HepG2 (cell line): ENCODE measurements at regions not wholly inside any gene's neighbourhood (a gene's known extent, or its start where the extent isn't known, plus 50 kb on each side); places are given as distances from the start of the nearest gene placed in this dataset.
A peak's percentile ranks its signal among the peaks of the same experiment; 100 is the strongest.

Experiments
- ATAC-seq: fragments of 200-7000 bp; cut with Tn5 transposase; 3 replicates; pipeline ENCODE4 v1.9.1; 2020; ENCODE audit warnings: mild to moderate bottlenecking, moderate library complexity
- BruUV-seq: library from RNA; stranded (reverse); fragments of 400-500 nt; replicated peaks from 2 replicates; lab custom pipeline; 2021; lab: Mats Ljungman, UMichigan
- CTCF ChIA-PET: fragments of 300-600 bp; formaldehyde crosslinking; extraction: SDS; loops from one replicate; lab custom pipeline; 2021; ENCODE audit warnings: low total read pairs, inconsistent platforms, low intra/inter-chr PET ratio; lab: Yijun Ruan, JAX
- POLR2A ChIA-PET: fragments of 350-600 bp; sonication (Branson Sonifier 250); formaldehyde crosslinking; loops from one replicate; lab custom pipeline; 2020; ENCODE audit warnings: antibody characterized with exemption, inconsistent platforms; lab: Yijun Ruan, JAX
- DNase-seq: peaks from one replicate; pipeline ENCODE4 v3.0.0-alpha.2; 2015; ENCODE audit warnings: low spot score
- FAIRE-seq: peaks from 3 replicates; lab custom pipeline; 2011; peaks lifted over from hg19 to GRCh38; lab: Jason Lieb, UNC
- H2AFZ ChIP-seq: one replicate; pipeline ENCODE4 v1.6.1; 2011; ENCODE audit warnings: low read length, inconsistent platforms
- H3K27ac ChIP-seq: fragments of 300-600 bp; 3 replicates; pipeline ENCODE4 v1.8.0; 2011; ENCODE audit warnings: mixed run types, mild to moderate bottlenecking, mixed read lengths, low read length, inconsistent platforms; ENCODE audit not compliant: insufficient read depth; ENCODE audit errors: extremely low read length
- H3K27me3 ChIP-seq, 2 experiments: fragments of 200-600 bp in 1 of 2; 2 replicates in 1 of 2; 3 replicates in 1 of 2; pipeline versions ENCODE4 v1.6.0 to v1.8.0; 2011; ENCODE audit warnings: low read length in 2 of 2, mild to moderate bottlenecking in 2 of 2, moderate library complexity in 2 of 2, inconsistent platforms in 1 of 2; ENCODE audit not compliant: insufficient read depth in 2 of 2, control insufficient read depth in 1 of 2
- H3K36me3 ChIP-seq, 2 experiments: fragments of 200-600 bp in 1 of 2; replicated peaks in 1 of 2; 2 replicates in 1 of 2; 3 replicates in 1 of 2; pipeline versions ENCODE4 v1.5.1 to v1.8.0; 2011; ENCODE audit warnings: low read length in 2 of 2, inconsistent platforms in 1 of 2; ENCODE audit not compliant: insufficient read depth in 2 of 2, control insufficient read depth in 1 of 2
- H3K4me1 ChIP-seq: 2 replicates; pipeline ENCODE4 v1.5.1; 2012; ENCODE audit warnings: low read length, inconsistent platforms; ENCODE audit not compliant: insufficient read depth
- H3K4me2 ChIP-seq: 2 replicates; pipeline ENCODE4 v1.6.0; 2011; ENCODE audit warnings: low read depth, low read length, inconsistent platforms
- H3K4me3 ChIP-seq, 3 experiments: fragments of 200-600 bp in 1 of 3; sonication (generic), shearing (Covaris generic) in 1 of 3; replicated peaks in 1 of 3; 2 replicates each; pipeline ENCODE4 v1.5.1; 2011 to 2016; ENCODE audit warnings: low read length in 3 of 3, inconsistent platforms in 2 of 3, low read depth in 2 of 3, mild to moderate bottlenecking in 2 of 3, control low read depth in 1 of 3, mixed read lengths in 1 of 3; ENCODE audit not compliant: insufficient read depth in 1 of 3
- H3K79me2 ChIP-seq: one replicate; pipeline ENCODE4 v1.6.1; 2011; ENCODE audit warnings: low read length, inconsistent platforms; ENCODE audit not compliant: insufficient read depth
- H3K9ac ChIP-seq: 2 replicates; pipeline ENCODE4 v1.6.0; 2011; ENCODE audit warnings: mild to moderate bottlenecking, low read depth, low read length, inconsistent platforms; ENCODE audit not compliant: insufficient read depth
- H3K9me3 ChIP-seq: 2 replicates; pipeline ENCODE4 v1.5.1; 2012; ENCODE audit warnings: mild to moderate bottlenecking, low read length
- H4K20me1 ChIP-seq: 2 replicates; pipeline ENCODE4 v1.6.0; 2011; ENCODE audit warnings: inconsistent platforms, mild to moderate bottlenecking, low read length, moderate library complexity; ENCODE audit not compliant: insufficient read depth
- AKAP8 ChIP-seq: sonication (generic); formaldehyde crosslinking; IDR thresholded peaks from 2 replicates; pipeline ENCODE4 v1.5.1; 2020; ENCODE audit warnings: mild to moderate bottlenecking, missing genetic modification reagents
- CEBPG ChIP-seq: IDR thresholded peaks from 2 replicates; pipeline ENCODE4 v1.6.1; 2016
- CREB1 ChIP-seq, 2 experiments: fragments of 450-650 bp in 1 of 2; IDR thresholded peaks; 2 replicates each; pipeline ENCODE4 v1.6.1; 2016 to 2017; ENCODE audit warnings: control low read depth in 1 of 2, mild to moderate bottlenecking in 1 of 2, missing compliant biosample characterization in 1 of 2, missing genetic modification characterization in 1 of 2
- EP300 ChIP-seq, 3 experiments: sonication (generic) in 1 of 3; formaldehyde crosslinking in 1 of 3; IDR thresholded peaks; 2 replicates each; pipeline versions ENCODE4 v1.5.1 to v1.6.1; 2011 to 2020; ENCODE audit warnings: low read depth in 2 of 3, low read length in 2 of 3, borderline replicate concordance in 1 of 3, improper control_type of control experiment in 1 of 3, mild to moderate bottlenecking in 1 of 3, missing genetic modification reagents in 1 of 3, moderate library complexity in 1 of 3
- FIP1L1 ChIP-seq: fragments of 200-400 bp; formaldehyde crosslinking; IDR thresholded peaks from 2 replicates; pipeline ENCODE4 v1.6.1; 2018; ENCODE audit warnings: low read depth, mild to moderate bottlenecking, low read length, moderate library complexity, borderline replicate concordance; ENCODE audit not compliant: insufficient read depth
- HOMEZ ChIP-seq: IDR thresholded peaks from 2 replicates; pipeline ENCODE4 v1.6.1; 2016; ENCODE audit warnings: low read depth
- JUN ChIP-seq: sonication (generic); formaldehyde crosslinking; IDR thresholded peaks from 2 replicates; pipeline ENCODE4 v1.4.0; 2020; ENCODE audit warnings: mild to moderate bottlenecking, missing genetic modification reagents
- MLLT10 ChIP-seq: sonication (generic); formaldehyde crosslinking; IDR thresholded peaks from 2 replicates; pipeline ENCODE4 v1.4.0; 2020; ENCODE audit warnings: missing genetic modification reagents
- NR3C1 ChIP-seq: sonication (generic); formaldehyde crosslinking; IDR thresholded peaks from 2 replicates; pipeline ENCODE4 v1.4.0; 2020; ENCODE audit warnings: missing genetic modification reagents
- TCF7 ChIP-seq: sonication (generic); IDR thresholded peaks from 2 replicates; pipeline ENCODE4 v1.6.1; 2016; ENCODE audit warnings: antibody characterized with exemption, low read depth
- ZFP1 ChIP-seq: IDR thresholded peaks from 2 replicates; pipeline ENCODE4 v1.6.1; 2016
- ZNF143 ChIP-seq: sonication (generic); formaldehyde crosslinking; IDR thresholded peaks from 2 replicates; pipeline ENCODE4 v1.4.0; 2020; ENCODE audit warnings: missing genetic modification reagents
- ZNF441 ChIP-seq: sonication (generic); formaldehyde crosslinking; IDR thresholded peaks from 2 replicates; pipeline ENCODE4 v1.7.0; 2021; ENCODE audit warnings: missing genetic modification reagents, borderline replicate concordance
- ZNF468 ChIP-seq: sonication (generic); formaldehyde crosslinking; IDR thresholded peaks from 2 replicates; pipeline ENCODE4 v1.8.0; 2022; ENCODE audit warnings: mild to moderate bottlenecking, moderate library complexity, missing genetic modification reagents
- ZNF567 ChIP-seq: sonication (generic); formaldehyde crosslinking; IDR thresholded peaks from 2 replicates; pipeline ENCODE4 v1.8.1; 2023; ENCODE audit warnings: mild to moderate bottlenecking, missing genetic modification reagents, borderline replicate concordance
- ZNF589 ChIP-seq: sonication (generic); formaldehyde crosslinking; conservative IDR thresholded peaks from 2 replicates; pipeline ENCODE4 v1.8.0; 2022; ENCODE audit warnings: mild to moderate bottlenecking, moderate library complexity, missing genetic modification reagents
- ZNF609 ChIP-seq: sonication (generic); formaldehyde crosslinking; IDR thresholded peaks from 2 replicates; pipeline ENCODE4 v1.4.0; 2020; ENCODE audit warnings: mild to moderate bottlenecking, missing genetic modification reagents, borderline replicate concordance
- WGBS: methylation state at CpG from one replicate; pipeline ENCODE4 v1.1.6; 2017; ENCODE audit warnings: low lambda C conversion rate; 5-methylcytosine and 5-hydroxymethylcytosine counted together
- in situ Hi-C: cut with HindIII; loops from 2 replicates; pipeline ENCODE4 v1.10.0; 2017; ENCODE audit warnings: low pct_unique_long_range_greater_than_20kb; ENCODE audit not compliant: extremely low pct_ligation_motif_present
- intact Hi-C: fragments of 100-400 bp; cut with micrococcal nuclease; formaldehyde crosslinking; loops from one replicate; pipeline ENCODE4 v1.10.0; 2022; ENCODE audit not compliant: unreplicated experiment

- TF ChIP-seq ZNF609 (CRISPR knock-in tag) (peak; percentile 43; the same call in 1 of the 2 replicates), TCF7 (peak; percentile 26; the same call in 1 of the 2 replicates), EP300 (IDR thresholded peaks at IDR 0.05; ENCODE audit: low read depth in 2 of 2, low read length in 2 of 2) (0 out of 4 replicates have a peak, but pooled peaks of 1 of the 2 experiments have one; percentile 17), EP300 (CRISPR knock-in tag; IDR thresholded peaks at IDR 0.05; ENCODE audit: borderline replicate concordance) (no peak), ZFP1 (CRISPR knock-in tag) (no peak), NR3C1 (CRISPR knock-in tag) (no peak)
- TF ChIP-seq, all 625 proteins: peak for 27
Measured at GRCh38 chr2:59073286-59073685, 832.2 kb upstream of the FANCL start (continued).

- Histone ChIP-seq H3K4me2 (no peak overlapping the region), H3K9ac (no peak overlapping the region), H3K36me3 (no peaks in the 10 kb centered on the region), H2AFZ (no peak overlapping the region), H3K79me2 (no peaks in the 10 kb centered on the region), H3K4me1 (peaks cover 3% of the 10 kb centered on the region), H3K4me3 (no peak overlapping the region), H3K27ac (no peak overlapping the region), H3K9me3 (no peaks in the 10 kb centered on the region), H4K20me1 (no peaks in the 10 kb centered on the region), H3K27me3 (no peaks in the 10 kb centered on the region)
- WGBS, result 0% methylated on average over 2 of the region's 2 CpGs
- CTCF ChIA-PET, result no interaction called here
- DNase-seq, result no peak
- POLR2A ChIA-PET, result no interaction called here
- no peak for ATAC-seq
- in situ Hi-C loops, result no loop called here
- BruUV-seq, result no TSS peak
- intact Hi-C loops, result no loop called here
- no peak for FAIRE-seq
- no peak for TF ChIP-seq ZNF567 (CRISPR knock-in tag)
- no peak for TF ChIP-seq AKAP8 (CRISPR knock-in tag)
- TF ChIP-seq MLLT10 (CRISPR knock-in tag), result no peak
- TF ChIP-seq ZNF468 (CRISPR knock-in tag), result no peak
- no peak for TF ChIP-seq CEBPG (CRISPR knock-in tag)
- TF ChIP-seq HOMEZ, result no peak
- TF ChIP-seq ZNF441 (CRISPR knock-in tag), result no peak
- no peak for TF ChIP-seq JUN (CRISPR knock-in tag)
- TF ChIP-seq CREB1 (IDR thresholded peaks at IDR 0.05), result no peak
- no peak for TF ChIP-seq CREB1 (CRISPR knock-in tag; IDR thresholded peaks at IDR 0.05)
- TF ChIP-seq ZNF143 (CRISPR knock-in tag), result no peak
- no peak for TF ChIP-seq ZNF589 (CRISPR knock-in tag)
- no peak for TF ChIP-seq FIP1L1
Measured at GRCh38 chr2:59068255-59068654, 827.1 kb upstream of the FANCL start.
